AG10803 (cell line): ENCODE measurements at regions not wholly inside any gene's neighbourhood (a gene's known extent, or its start where the extent isn't known, plus 50 kb on each side); places are given as distances from the start of the nearest gene placed in this dataset.
A peak's percentile ranks its signal among the peaks of the same experiment; 100 is the strongest.

ENCODE experiments used
- DNase-seq: peaks from one replicate; pipeline ENCODE4 v3.0.0; 2010; ENCODE audit warnings: low read depth
- H3K4me3 ChIP-seq: 2 replicates; pipeline ENCODE4 v1.5.1; 2011; ENCODE audit warnings: mild to moderate bottlenecking, low read length, control low read depth
- TF ChIP-seq, protein P1 (sequence below): conservative IDR thresholded peaks from 2 replicates; pipeline ENCODE4 v1.5.1; 2011; ENCODE audit warnings: mild to moderate bottlenecking, low read length, control low read depth, inconsistent platforms

DNA sequence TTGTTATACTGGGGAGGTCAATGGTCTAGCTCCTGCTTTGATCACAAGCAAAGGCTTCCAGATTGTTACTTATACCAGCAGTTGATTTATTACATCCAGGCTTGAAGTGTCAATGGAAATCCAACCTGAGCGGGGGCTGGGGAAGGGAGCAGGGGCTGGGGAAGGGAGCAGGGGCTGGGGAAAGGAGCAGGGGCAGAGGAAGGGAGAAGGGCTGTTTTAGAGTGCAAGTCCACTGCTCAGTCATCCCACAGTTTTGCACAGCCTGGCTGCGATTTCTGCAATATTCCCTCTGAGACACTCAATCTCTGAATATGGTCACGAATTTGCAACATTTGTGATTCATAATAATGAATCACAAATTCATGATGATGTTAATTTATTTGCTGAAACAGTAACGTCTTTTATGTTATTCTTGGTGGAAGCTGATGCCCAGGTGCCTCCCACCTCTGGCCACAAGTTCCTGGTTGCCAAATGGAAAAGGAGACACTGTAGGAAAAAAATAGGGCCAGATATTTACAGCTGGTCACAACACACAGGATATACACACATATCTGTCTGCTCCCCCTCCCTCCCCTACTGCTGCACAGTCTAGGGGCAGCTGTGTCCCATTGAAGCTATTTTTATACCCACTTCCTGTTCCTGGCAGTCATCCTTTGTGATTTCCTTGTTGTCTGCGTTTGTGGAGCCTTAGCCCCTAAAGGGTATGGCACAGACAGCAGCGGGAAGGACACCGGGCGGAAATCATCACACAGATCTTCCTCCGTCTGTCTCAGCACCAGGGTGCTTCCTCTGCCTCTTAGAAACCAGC is 325.1 kb downstream of the GADD45G start:
- DNase-seq: peak; percentile 49
- no peak overlapping the region for H3K4me3 ChIP-seq
- TF ChIP-seq, protein P1, sequence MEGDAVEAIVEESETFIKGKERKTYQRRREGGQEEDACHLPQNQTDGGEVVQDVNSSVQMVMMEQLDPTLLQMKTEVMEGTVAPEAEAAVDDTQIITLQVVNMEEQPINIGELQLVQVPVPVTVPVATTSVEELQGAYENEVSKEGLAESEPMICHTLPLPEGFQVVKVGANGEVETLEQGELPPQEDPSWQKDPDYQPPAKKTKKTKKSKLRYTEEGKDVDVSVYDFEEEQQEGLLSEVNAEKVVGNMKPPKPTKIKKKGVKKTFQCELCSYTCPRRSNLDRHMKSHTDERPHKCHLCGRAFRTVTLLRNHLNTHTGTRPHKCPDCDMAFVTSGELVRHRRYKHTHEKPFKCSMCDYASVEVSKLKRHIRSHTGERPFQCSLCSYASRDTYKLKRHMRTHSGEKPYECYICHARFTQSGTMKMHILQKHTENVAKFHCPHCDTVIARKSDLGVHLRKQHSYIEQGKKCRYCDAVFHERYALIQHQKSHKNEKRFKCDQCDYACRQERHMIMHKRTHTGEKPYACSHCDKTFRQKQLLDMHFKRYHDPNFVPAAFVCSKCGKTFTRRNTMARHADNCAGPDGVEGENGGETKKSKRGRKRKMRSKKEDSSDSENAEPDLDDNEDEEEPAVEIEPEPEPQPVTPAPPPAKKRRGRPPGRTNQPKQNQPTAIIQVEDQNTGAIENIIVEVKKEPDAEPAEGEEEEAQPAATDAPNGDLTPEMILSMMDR: no peak

DNA sequence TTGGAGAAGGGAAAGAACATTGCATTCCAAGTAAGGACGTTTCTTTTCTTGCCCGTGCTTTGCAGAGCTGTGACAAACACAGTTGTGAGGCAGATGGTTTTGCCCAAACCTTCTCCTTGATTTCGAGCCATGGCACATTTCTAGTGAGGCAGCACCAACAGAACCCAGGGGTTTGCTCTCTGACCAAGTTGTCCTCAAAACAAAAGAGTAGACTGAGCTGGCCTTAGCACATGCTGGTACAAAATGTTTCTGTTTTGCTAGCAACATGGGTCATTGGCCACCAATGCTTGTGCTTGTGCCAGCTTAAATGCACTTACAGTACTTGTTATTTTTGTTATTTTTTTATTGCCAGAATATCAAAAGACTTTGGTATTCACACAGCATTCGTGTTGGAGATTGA is 328.8 kb downstream of the GADD45G start:
- TF ChIP-seq, protein P1: no peak
- H3K4me3 ChIP-seq: no peak overlapping the region

DNA sequence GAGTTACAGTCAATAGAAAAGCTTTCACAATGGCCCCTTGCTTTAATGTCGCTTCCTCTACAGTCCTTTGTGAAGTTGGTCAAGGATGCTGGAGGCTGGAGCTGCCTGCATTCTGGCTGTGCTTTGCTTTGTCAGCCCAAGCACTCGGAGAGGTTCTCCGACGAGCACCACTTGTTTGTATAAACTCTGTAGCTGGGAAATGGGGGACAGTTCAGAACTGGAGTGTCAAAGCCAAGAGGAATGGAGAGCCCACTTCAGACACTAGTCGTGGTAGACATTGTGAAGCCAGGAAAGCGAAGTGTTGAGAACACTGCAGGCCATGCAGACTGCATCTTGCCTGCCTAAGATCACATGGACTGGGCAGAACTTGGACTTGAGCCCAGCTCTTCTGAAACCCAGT is 330.3 kb downstream of the GADD45G start:
- no peak overlapping the region for H3K4me3 ChIP-seq
- no peak for DNase-seq
- TF ChIP-seq, protein P1: no peak

More for the DNA sequence above, 328.8 kb downstream of the GADD45G start:
- no peak for DNase-seq

DNA sequence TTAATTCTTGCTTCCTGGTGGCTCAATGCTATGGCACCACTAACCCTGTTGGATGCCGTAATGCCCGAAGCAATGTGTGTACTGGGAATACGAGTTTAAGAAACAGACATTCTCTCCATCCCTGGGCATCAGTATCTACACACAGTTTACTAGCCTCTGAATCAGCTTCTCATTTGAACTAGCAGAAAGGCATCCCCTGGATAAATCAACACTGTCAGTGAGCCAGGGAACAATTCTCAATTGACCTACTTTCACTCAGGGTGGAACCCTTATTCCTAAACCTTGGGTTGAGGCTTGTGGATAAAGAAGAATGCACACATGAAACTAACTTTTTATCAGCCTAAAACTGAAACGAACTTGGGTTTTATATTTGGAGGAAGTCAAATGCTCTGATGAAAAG is 331.0 kb downstream of the GADD45G start:
- TF ChIP-seq, protein P1: no peak
- no peak for DNase-seq
- H3K4me3 ChIP-seq: no peak overlapping the region

DNA sequence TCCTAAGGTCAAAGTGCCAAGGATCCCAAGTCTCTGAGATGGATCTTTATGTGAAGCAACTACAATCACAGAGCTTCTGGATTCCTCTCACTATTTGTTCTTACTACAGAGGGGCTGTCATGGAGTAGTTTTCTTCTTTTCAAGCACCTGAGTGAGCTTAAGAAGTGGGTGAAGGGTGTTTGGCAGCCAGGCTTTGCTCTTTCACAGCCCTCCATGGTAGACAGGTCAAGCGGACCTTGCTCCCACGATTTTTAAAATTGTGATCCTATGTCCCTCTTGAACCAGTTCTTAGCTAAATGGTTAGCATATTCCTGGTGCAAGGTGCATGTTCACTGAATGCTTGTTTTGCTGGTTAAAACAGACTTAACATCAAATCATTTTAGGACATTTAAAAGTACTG is 332.2 kb downstream of the GADD45G start:
- TF ChIP-seq, protein P1: no peak
- no peak for DNase-seq
- H3K4me3 ChIP-seq: no peak overlapping the region

DNA sequence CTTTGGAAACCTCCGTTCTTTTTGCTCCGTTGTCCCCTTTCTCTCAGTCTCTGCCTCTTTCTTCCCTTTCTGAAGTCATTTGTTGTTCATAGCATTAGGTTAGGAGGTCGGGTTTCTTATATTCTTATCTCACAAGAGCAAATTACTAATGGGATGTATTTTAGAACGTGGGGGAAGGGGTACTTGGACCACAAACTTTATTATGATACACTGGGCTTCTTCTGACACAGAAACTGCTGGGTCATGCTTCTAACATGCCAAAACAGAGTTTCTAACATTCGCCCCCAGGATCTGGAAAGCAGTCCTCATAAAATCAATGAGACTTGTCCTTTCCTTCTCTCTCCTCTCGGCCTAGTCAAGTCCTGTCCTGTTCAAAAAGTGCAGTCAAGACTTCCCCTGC is 334.4 kb downstream of the GADD45G start:
- DNase-seq: no peak
- TF ChIP-seq, protein P1: no peak
- no peak overlapping the region for H3K4me3 ChIP-seq

DNA sequence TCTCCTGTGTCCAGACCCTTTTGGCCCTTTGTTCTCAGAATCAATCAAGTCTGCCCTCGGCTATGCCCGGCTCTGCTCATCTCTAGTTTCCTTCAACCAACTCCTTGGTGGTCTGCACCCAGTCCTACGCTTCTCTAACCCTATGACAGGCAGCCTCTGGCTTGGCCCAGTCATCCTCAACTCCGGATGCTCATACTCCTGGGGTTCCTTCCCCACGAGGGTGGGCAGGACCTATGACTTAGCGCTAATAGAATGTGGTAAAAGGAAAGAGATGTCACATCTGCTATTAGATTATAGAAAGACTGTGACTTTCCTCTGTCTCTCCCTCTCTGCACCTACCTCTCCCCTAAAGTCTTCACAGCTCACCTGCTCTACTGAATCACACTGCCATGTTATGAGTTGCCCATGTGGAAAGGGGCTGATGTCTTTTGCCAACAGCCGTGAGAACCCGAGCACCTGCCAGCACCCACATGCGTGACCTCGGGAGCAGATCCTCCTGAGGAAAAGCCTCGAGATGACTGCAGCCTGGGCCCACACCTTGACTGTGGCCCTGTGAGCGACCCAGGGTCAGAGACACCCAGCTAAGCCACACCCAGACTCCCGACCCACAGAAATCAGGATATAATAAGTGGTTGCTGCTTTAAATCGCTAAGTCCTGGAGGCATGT is 334.9 kb downstream of the GADD45G start:
- H3K4me3 ChIP-seq: no peak overlapping the region
- TF ChIP-seq, protein P1: no peak
- DNase-seq: no peak
